Activated T-cell treated with anti-CD3 and anti-CD28 coated beads, Interleukin-2, amount 50 U/mL, for 72 hours (primary cell): ENCODE measurements at regions not wholly inside any gene's neighbourhood (a gene's known extent, or its start where the extent isn't known, plus 50 kb on each side); places are given as distances from the start of the nearest gene placed in this dataset.

Experiments
- ATAC-seq, 2 donors: fragments of 150-1000 bp; cut with Tn5 transposase; replicated peaks in 1 of 2; 2 replicates each; pipeline ENCODE4 v1.10.0; 2021; ENCODE audit warnings: moderate library complexity in 2 of 2, mild to moderate bottlenecking in 1 of 2
- DNase-seq, 2 donors: peaks; one replicate each; pipeline ENCODE4 v3.0.0; 2021 to 2022; ENCODE audit warnings: mixed read lengths in 1 of 2
- H3K27ac Mint-ChIP-seq: one replicate; pipeline ENCODE4 v1.8.0; 2022; ENCODE audit warnings: mild to moderate bottlenecking, moderate library complexity, mixed read lengths
- H3K27me3 Mint-ChIP-seq: one replicate; pipeline ENCODE4 v1.8.0; 2022; ENCODE audit warnings: low read depth, mixed read lengths
- H3K36me3 Mint-ChIP-seq, 2 donors: one replicate each; pipeline ENCODE4 v1.8.0; 2022; ENCODE audit warnings: mixed read lengths in 2 of 2, mild to moderate bottlenecking in 1 of 2; ENCODE audit not compliant: insufficient read depth in 2 of 2
- H3K4me1 Mint-ChIP-seq: one replicate; pipeline ENCODE4 v1.8.0; 2022; ENCODE audit warnings: low read depth, mixed read lengths
- H3K4me3 Mint-ChIP-seq, 2 donors: one replicate each; pipeline ENCODE4 v1.8.0; 2022; ENCODE audit warnings: mild to moderate bottlenecking in 2 of 2, mixed read lengths in 2 of 2, moderate library complexity in 2 of 2
- H3K9me3 Mint-ChIP-seq, 2 donors: one replicate each; pipeline ENCODE4 v1.8.0; 2022; ENCODE audit warnings: mixed read lengths in 2 of 2

- Mint-ChIP-seq H3K27me3 (no peaks in the 10 kb centered on the region), H3K4me3 (no peak overlapping the region), H3K9me3 (peaks cover 2 to 5% of the 10 kb centered on the region in 2 donors), H3K27ac (no peak overlapping the region), H3K4me1 (no peaks in the 10 kb centered on the region), H3K36me3 (no peaks in the 10 kb centered on the region)
- DNase-seq (no peak), ATAC-seq (no peak)
Observed at GRCh38 chr4:177006331-177006730, 213.6 kb upstream of the VEGFC start.

GRCh38 chr4:177008071-177008835 lies 215.5 kb upstream of the VEGFC start:
- DNase-seq = no peak
- no peak overlapping the region for H3K4me3 Mint-ChIP-seq
- no peak for ATAC-seq
- H3K27me3 Mint-ChIP-seq = no peaks in the 10 kb centered on the region
- peaks cover 3 to 6% of the 10 kb centered on the region in 2 donors for H3K9me3 Mint-ChIP-seq
- no peaks in the 10 kb centered on the region for H3K4me1 Mint-ChIP-seq
- no peak overlapping the region for H3K27ac Mint-ChIP-seq
- H3K36me3 Mint-ChIP-seq = no peaks in the 10 kb centered on the region

DNA sequence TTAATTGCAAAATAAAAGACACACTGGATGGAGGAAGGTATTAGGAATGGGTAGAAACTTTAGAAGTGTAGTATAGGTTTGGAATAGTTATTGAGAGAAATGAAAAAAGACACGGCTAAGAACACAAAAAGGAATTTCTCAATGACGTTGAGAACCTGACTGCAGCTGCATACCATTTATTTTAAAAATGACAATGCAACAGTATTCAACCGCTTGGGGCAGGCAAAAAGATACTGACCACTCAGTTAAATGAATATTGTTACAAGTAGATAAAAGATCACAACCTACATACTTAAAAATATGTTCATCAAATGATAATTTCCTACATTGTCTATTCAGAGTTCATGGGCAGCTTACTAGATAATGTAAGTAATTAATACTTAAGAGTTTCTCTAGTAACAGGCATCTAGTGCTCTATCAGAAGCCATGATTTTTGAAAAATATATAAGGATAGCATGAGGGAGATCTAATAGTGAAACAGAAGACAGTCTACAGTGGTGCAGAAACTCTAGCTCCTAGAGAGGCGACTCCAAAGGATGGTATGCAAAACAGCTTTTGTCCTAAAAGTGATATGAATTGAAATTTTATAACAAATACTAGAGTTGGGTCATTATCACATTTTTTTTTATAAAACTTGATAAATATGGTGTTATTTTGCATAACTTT lies 216.2 kb upstream of the VEGFC start:
- H3K4me1 Mint-ChIP-seq = no peaks in the 10 kb centered on the region

GRCh38 chr4:177010418-177010817 lies 217.7 kb upstream of the VEGFC start:
- Mint-ChIP-seq H3K27ac (no peak overlapping the region), H3K27me3 (no peaks in the 10 kb centered on the region), H3K9me3 (peaks cover 2 to 9% of the 10 kb centered on the region in 2 donors), H3K36me3 (no peaks in the 10 kb centered on the region), H3K4me1 (no peaks in the 10 kb centered on the region), H3K4me3 (no peak overlapping the region)
- ATAC-seq (no peak), DNase-seq (no peak)

More for the DNA sequence above, 216.2 kb upstream of the VEGFC start:
- no peak for ATAC-seq
- H3K36me3 Mint-ChIP-seq = no peaks in the 10 kb centered on the region
- H3K4me3 Mint-ChIP-seq = no peak overlapping the region
- H3K27me3 Mint-ChIP-seq = no peaks in the 10 kb centered on the region
- no peak overlapping the region for H3K27ac Mint-ChIP-seq
- DNase-seq = no peak
- peaks cover 3 to 9% of the 10 kb centered on the region in 2 donors for H3K9me3 Mint-ChIP-seq

- Mint-ChIP-seq H3K27ac (no peak overlapping the region), H3K9me3 (peaks cover 0 to 12% of the 10 kb centered on the region in 2 donors), H3K4me1 (no peaks in the 10 kb centered on the region), H3K4me3 (no peak overlapping the region), H3K27me3 (no peaks in the 10 kb centered on the region), H3K36me3 (no peaks in the 10 kb centered on the region)
- ATAC-seq (no peak), DNase-seq (no peak)
Observed at GRCh38 chr4:177012918-177013545, 220.3 kb upstream of the VEGFC start.

DNA sequence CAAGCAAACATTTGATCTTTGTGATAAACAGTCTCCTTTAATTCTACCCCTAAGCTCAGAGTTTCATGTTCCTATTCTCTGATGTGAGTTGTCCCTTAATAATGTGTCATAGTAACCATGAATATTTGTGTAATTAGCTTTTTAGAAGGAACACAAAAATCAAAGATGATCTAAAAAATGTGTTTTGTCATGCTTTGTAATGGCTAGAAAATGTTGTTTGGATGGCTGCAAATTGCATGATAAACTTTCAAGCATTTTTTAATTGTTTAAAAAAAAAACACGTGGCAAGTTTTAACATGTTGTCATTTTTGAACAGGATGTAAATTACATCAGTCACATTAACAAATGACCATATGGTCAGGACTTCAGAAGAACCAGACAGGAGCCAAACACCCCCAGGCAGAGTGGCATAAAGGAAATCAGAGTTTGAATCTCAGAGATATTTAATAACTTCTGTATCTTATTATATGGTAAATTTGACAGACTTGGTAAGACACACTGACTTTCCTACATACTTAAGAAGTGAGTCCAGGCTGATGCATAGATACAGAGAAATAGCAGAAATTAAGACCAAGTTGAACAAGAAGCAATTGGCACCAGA lies 223.9 kb upstream of the VEGFC start:
- no peaks in the 10 kb centered on the region for H3K27me3 Mint-ChIP-seq
- DNase-seq (no peak), ATAC-seq (no peak)
- H3K4me1 Mint-ChIP-seq = no peaks in the 10 kb centered on the region
- no peaks in the 10 kb centered on the region for H3K36me3 Mint-ChIP-seq
- no peak overlapping the region for H3K4me3 Mint-ChIP-seq
- peaks cover 13 to 20% of the 10 kb centered on the region in 2 donors for H3K9me3 Mint-ChIP-seq
- H3K27ac Mint-ChIP-seq = no peak overlapping the region

GRCh38 chr4:177023951-177024350 lies 231.2 kb upstream of the VEGFC start:
- ATAC-seq = no peak

GRCh38 chr4:177032341-177032740 lies 239.6 kb upstream of the VEGFC start:
- no peaks in the 10 kb centered on the region for H3K4me1 Mint-ChIP-seq
- no peak for DNase-seq
- H3K4me3 Mint-ChIP-seq = no peak overlapping the region
- ATAC-seq = no peak
- no peaks in the 10 kb centered on the region for H3K9me3 Mint-ChIP-seq
- H3K36me3 Mint-ChIP-seq = no peaks in the 10 kb centered on the region
- H3K27me3 Mint-ChIP-seq = no peaks in the 10 kb centered on the region
- no peak overlapping the region for H3K27ac Mint-ChIP-seq

More at GRCh38 chr4:177023951-177024350, 231.2 kb upstream of the VEGFC start:
- H3K36me3 Mint-ChIP-seq = no peaks in the 10 kb centered on the region
- H3K27ac Mint-ChIP-seq = no peak overlapping the region
- H3K4me3 Mint-ChIP-seq = no peak overlapping the region
- peaks cover 12 to 15% of the 10 kb centered on the region in 2 donors for H3K9me3 Mint-ChIP-seq
- DNase-seq = no peak
- H3K27me3 Mint-ChIP-seq = no peaks in the 10 kb centered on the region
- no peaks in the 10 kb centered on the region for H3K4me1 Mint-ChIP-seq

GRCh38 chr4:177033135-177033534 lies 240.4 kb upstream of the VEGFC start:
- DNase-seq (no peak), ATAC-seq (no peak)
- H3K4me3 Mint-ChIP-seq = no peak overlapping the region
- H3K36me3 Mint-ChIP-seq = no peaks in the 10 kb centered on the region
- no peaks in the 10 kb centered on the region for H3K27me3 Mint-ChIP-seq
- no peaks in the 10 kb centered on the region for H3K4me1 Mint-ChIP-seq
- H3K9me3 Mint-ChIP-seq = no peaks in the 10 kb centered on the region
- H3K27ac Mint-ChIP-seq = no peak overlapping the region

DNA sequence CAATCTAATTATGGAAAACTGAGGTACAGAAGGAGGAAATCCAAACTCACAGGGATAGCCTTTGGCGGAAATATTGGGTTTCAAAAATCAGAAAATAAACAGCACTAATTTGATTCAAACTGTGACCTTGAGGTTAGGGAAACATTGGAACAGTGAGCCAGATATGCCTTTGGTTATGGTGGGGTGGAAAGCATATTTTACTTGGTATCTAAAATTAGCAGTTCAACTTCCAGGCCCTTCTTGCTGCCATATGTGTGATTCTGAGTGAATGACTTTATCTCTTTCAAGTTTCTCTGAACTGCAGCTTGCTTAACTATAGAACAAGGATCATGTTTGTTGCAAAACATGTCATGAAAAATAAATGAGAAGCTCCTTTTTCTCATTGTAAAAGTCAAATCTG lies 240.9 kb upstream of the VEGFC start:
- Mint-ChIP-seq H3K27me3 (no peaks in the 10 kb centered on the region), H3K27ac (no peak overlapping the region), H3K4me1 (no peaks in the 10 kb centered on the region)

GRCh38 chr4:177041356-177041755 lies 248.6 kb upstream of the VEGFC start:
- Mint-ChIP-seq H3K27ac (no peak overlapping the region), H3K9me3 (no peaks in the 10 kb centered on the region), H3K4me1 (no peaks in the 10 kb centered on the region), H3K27me3 (peaks cover 12% of the 10 kb centered on the region), H3K36me3 (no peaks in the 10 kb centered on the region), H3K4me3 (no peak overlapping the region)
- ATAC-seq (no peak), DNase-seq (no peak)

More for the DNA sequence above, 240.9 kb upstream of the VEGFC start:
- Mint-ChIP-seq H3K36me3 (no peaks in the 10 kb centered on the region), H3K9me3 (no peaks in the 10 kb centered on the region), H3K4me3 (no peak overlapping the region)
- DNase-seq (no peak), ATAC-seq (no peak)

DNA sequence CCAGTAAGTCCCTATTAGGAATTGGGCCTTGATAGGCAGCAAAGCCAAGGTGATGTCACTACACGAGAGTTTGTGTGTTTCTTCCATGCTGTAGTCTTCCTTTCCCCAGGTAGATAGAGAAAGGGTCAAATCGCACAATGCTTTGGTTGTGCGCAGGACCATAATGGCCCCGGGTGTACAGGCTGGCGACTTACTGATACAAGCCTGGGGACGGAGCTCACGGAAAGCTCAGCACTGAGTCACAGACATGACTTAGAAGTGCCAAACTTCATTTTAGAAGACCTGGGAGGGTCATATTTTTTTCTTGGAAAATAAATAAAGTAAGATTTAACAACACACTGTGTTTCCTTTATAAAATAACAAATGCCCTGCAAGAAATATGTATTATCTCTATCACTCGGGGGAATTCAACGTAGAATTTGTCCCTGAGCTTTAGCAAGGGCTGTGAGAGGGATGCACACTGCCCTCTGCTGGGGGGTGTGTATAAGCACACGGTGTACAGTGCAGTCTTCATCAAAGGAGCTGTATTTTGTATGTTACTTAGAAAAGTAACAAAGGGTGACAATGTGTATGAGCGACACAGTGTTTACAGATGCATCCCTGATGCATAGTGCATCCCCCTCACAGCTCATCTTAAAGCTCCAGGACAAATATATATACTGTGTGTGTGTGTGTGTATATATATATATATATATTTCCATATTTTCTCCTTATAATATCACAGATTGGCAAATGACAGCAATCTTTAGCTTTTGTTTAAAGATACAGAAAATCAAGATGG lies 254.5 kb upstream of the VEGFC start:
- Mint-ChIP-seq H3K27ac (no peak overlapping the region), H3K36me3 (no peaks in the 10 kb centered on the region), H3K27me3 (peaks cover 15% of the 10 kb centered on the region), H3K4me3 (no peak overlapping the region), H3K9me3 (no peaks in the 10 kb centered on the region), H3K4me1 (no peaks in the 10 kb centered on the region)
- ATAC-seq (peak; percentile 80 to 82), DNase-seq (peak; percentile 65)

- Mint-ChIP-seq H3K27ac (no peak overlapping the region), H3K4me1 (no peaks in the 10 kb centered on the region), H3K27me3 (peaks cover 15% of the 10 kb centered on the region), H3K36me3 (no peaks in the 10 kb centered on the region), H3K4me3 (no peak overlapping the region), H3K9me3 (no peaks in the 10 kb centered on the region)
- DNase-seq (no peak), ATAC-seq (no peak)
Observed at GRCh38 chr4:177047851-177048174, 255.1 kb upstream of the VEGFC start.
